IMR-90 (cell line): ENCODE measurements at regions not wholly inside any gene's neighbourhood (a gene's known extent, or its start where the extent isn't known, plus 50 kb on each side); places are given as distances from the start of the nearest gene placed in this dataset.

Source experiments
- ATAC-seq: fragments of 200-7000 bp; cut with Tn5 transposase; 2 replicates; pipeline ENCODE4 v1.9.1; 2020; ENCODE audit warnings: low read depth, mild to moderate bottlenecking, moderate library complexity
- BruUV-seq: library from RNA; stranded (reverse); fragments of 400-500 nt; replicated peaks from 2 replicates; lab custom pipeline; 2021; lab: Mats Ljungman, UMichigan
- CTCF ChIA-PET: fragments of 300-600 bp; formaldehyde crosslinking; extraction: SDS; loops from one replicate; lab custom pipeline; 2021; ENCODE audit warnings: antibody characterized with exemption; lab: Yijun Ruan, JAX
- POLR2A ChIA-PET: fragments of 300-600 bp; sonication (Branson Sonifier 250); formaldehyde crosslinking; loops from one replicate; lab custom pipeline; 2022; ENCODE audit warnings: antibody characterized with exemption; ENCODE audit not compliant: unreplicated experiment; lab: Charles Lee
- DNase-seq: peaks from one replicate; pipeline ENCODE4 v3.0.0; 2013
- H2AFZ ChIP-seq: replicated peaks from 2 replicates; pipeline ENCODE3; 2013; ENCODE audit warnings: low read length, mild to moderate bottlenecking; ENCODE audit not compliant: poor library complexity
- H2AK5ac ChIP-seq: 2 replicates; pipeline ENCODE4 v1.6.1; 2013; ENCODE audit warnings: low read depth, low read length, inconsistent platforms
- H2AK9ac ChIP-seq: replicated peaks from 2 replicates; pipeline ENCODE3; 2013; ENCODE audit warnings: mild to moderate bottlenecking, low read depth, low read length, moderate library complexity; ENCODE audit not compliant: poor library complexity
- H2BK120ac ChIP-seq: 2 replicates; pipeline ENCODE4 v1.6.1; 2013; ENCODE audit warnings: low read depth, low read length, inconsistent platforms
- H2BK15ac ChIP-seq: 3 replicates; pipeline ENCODE4 v1.6.1; 2013; ENCODE audit warnings: low read depth, low read length, inconsistent platforms
- H2BK20ac ChIP-seq: 2 replicates; pipeline ENCODE4 v1.6.1; 2013; ENCODE audit warnings: low read depth, mild to moderate bottlenecking, inconsistent platforms, low read length, moderate library complexity
- H2BK5ac ChIP-seq: 2 replicates; pipeline ENCODE4 v1.6.1; 2013; ENCODE audit warnings: mild to moderate bottlenecking, low read depth, low read length, inconsistent platforms; ENCODE audit not compliant: poor library complexity, severe bottlenecking
- H3K14ac ChIP-seq: replicated peaks from 2 replicates; pipeline ENCODE4 v1.6.1; 2013; ENCODE audit warnings: low read depth, low read length, inconsistent platforms
- H3K18ac ChIP-seq: 2 replicates; pipeline ENCODE4 v1.6.1; 2013; ENCODE audit warnings: low read depth, low read length, control low read depth
- H3K23ac ChIP-seq: 2 replicates; pipeline ENCODE4 v1.6.1; 2013; ENCODE audit warnings: low read depth, low read length, inconsistent platforms
- H3K27ac ChIP-seq: 2 replicates; pipeline ENCODE4 v1.5.1; 2013; ENCODE audit warnings: mild to moderate bottlenecking, control low read depth, low read length; ENCODE audit not compliant: insufficient read depth
- H3K27me3 ChIP-seq: 2 replicates; pipeline ENCODE4 v1.6.1; 2013; ENCODE audit warnings: low read length; ENCODE audit not compliant: control insufficient read depth, insufficient read depth
- H3K36me3 ChIP-seq: 2 replicates; pipeline ENCODE4 v1.6.1; 2013; ENCODE audit warnings: low read length, mixed read lengths; ENCODE audit not compliant: control insufficient read depth, insufficient read depth
- H3K4ac ChIP-seq: 2 replicates; pipeline ENCODE4 v1.6.1; 2013; ENCODE audit warnings: low read depth, low read length, inconsistent platforms
- H3K4me1 ChIP-seq: 2 replicates; pipeline ENCODE4 v1.6.1; 2013; ENCODE audit warnings: low read length, mixed read lengths; ENCODE audit not compliant: control insufficient read depth, insufficient read depth
- H3K4me2 ChIP-seq: 2 replicates; pipeline ENCODE4 v1.6.1; 2013; ENCODE audit warnings: low read depth, mild to moderate bottlenecking, control low read depth, low read length, moderate library complexity
- H3K4me3 ChIP-seq: 2 replicates; pipeline ENCODE4 v1.5.1; 2013; ENCODE audit warnings: low read depth, mild to moderate bottlenecking, control low read depth, low read length, moderate library complexity; ENCODE audit not compliant: insufficient read depth
- H3K56ac ChIP-seq: 2 replicates; pipeline ENCODE4 v1.6.1; 2013; ENCODE audit warnings: low read length, inconsistent platforms; ENCODE audit not compliant: insufficient read depth; ENCODE audit errors: extremely low read depth
- H3K79me1 ChIP-seq, 2 experiments: 2 replicates each; pipeline ENCODE4 v1.6.1; 2013; ENCODE audit warnings: low read length in 2 of 2, inconsistent platforms in 1 of 2, low read depth in 1 of 2
- H3K9ac ChIP-seq: 2 replicates; pipeline ENCODE4 v1.6.1; 2013; ENCODE audit warnings: low read depth, low read length, control low read depth
- H3K9me1 ChIP-seq: 2 replicates; pipeline ENCODE4 v1.6.1; 2013; ENCODE audit warnings: low read length, inconsistent platforms; ENCODE audit not compliant: insufficient read depth
- H3K9me3 ChIP-seq: 2 replicates; pipeline ENCODE4 v1.6.1; 2013; ENCODE audit warnings: low read length; ENCODE audit not compliant: control insufficient read depth, insufficient read depth
- H4K20me1 ChIP-seq: 2 replicates; pipeline ENCODE4 v1.6.1; 2013; ENCODE audit warnings: low read length, inconsistent platforms; ENCODE audit not compliant: insufficient read depth
- H4K5ac ChIP-seq: 2 replicates; pipeline ENCODE4 v1.6.1; 2013; ENCODE audit warnings: mild to moderate bottlenecking, low read depth, low read length, control low read depth
- H4K8ac ChIP-seq, 2 experiments: 2 replicates each; pipeline ENCODE4 v1.6.1; 2013; ENCODE audit warnings: low read depth in 2 of 2, low read length in 2 of 2, control low read depth in 1 of 2, inconsistent platforms in 1 of 2
- H4K91ac ChIP-seq: 2 replicates; pipeline ENCODE4 v1.6.1; 2013; ENCODE audit warnings: low read depth, low read length, inconsistent platforms; ENCODE audit not compliant: insufficient read depth
- BHLHE40 ChIP-seq: fragments of 150-350 bp; IDR thresholded peaks from 2 replicates; pipeline ENCODE4 v1.6.1; 2016; ENCODE audit warnings: mild to moderate bottlenecking, low read depth, low read length
- CEBPB ChIP-seq: IDR thresholded peaks from 2 replicates; pipeline ENCODE4 v1.6.1; 2012; ENCODE audit warnings: low read depth, low read length, improper control_type of control experiment
- CHD1 ChIP-seq: IDR thresholded peaks from 2 replicates; pipeline ENCODE4 v1.6.1; 2012; ENCODE audit warnings: low read depth, low read length, improper control_type of control experiment
- FOS ChIP-seq: fragments of 150-350 bp; IDR thresholded peaks from 2 replicates; pipeline ENCODE4 v1.6.1; 2016; ENCODE audit warnings: low read depth, low read length
- MAFK ChIP-seq: IDR thresholded peaks from 2 replicates; pipeline ENCODE4 v1.6.1; 2012; ENCODE audit warnings: low read depth, low read length, improper control_type of control experiment
- MAZ ChIP-seq: IDR thresholded peaks from 2 replicates; pipeline ENCODE4 v1.6.1; 2012; ENCODE audit warnings: low read depth, mild to moderate bottlenecking, low read length, improper control_type of control experiment, moderate library complexity, borderline replicate concordance
- RAD21 ChIP-seq: IDR thresholded peaks from 2 replicates; pipeline ENCODE4 v1.6.1; 2012; ENCODE audit warnings: low read length, improper control_type of control experiment
- RFX5 ChIP-seq: IDR thresholded peaks from 2 replicates; pipeline ENCODE4 v1.8.0; 2012; ENCODE audit warnings: low read depth, mild to moderate bottlenecking, low read length, moderate library complexity
- dilution Hi-C: fragments of 300-500 bp; cut with HindIII; formaldehyde crosslinking; loops from one replicate; pipeline ENCODE4 v1.14.3; 2018; ENCODE audit warnings: low sequenced_read_pairs; ENCODE audit not compliant: unreplicated experiment
- in situ Hi-C: fragments of 300-500 bp; cut with MboI; formaldehyde crosslinking; loops from 3 replicates; pipeline ENCODE4 v1.14.3; 2019; ENCODE audit warnings: low sequenced_read_pairs, inconsistent platforms, mixed read lengths
- intact Hi-C: fragments of 100-400 bp; cut with micrococcal nuclease; formaldehyde crosslinking; loops from 2 replicates; pipeline ENCODE4 v1.10.0; 2022
- TF ChIP-seq, protein P1 (sequence below): fragments of 150-350 bp; IDR thresholded peaks from 2 replicates; pipeline ENCODE4 v1.6.1; 2016; ENCODE audit warnings: low read depth, mild to moderate bottlenecking, low read length, moderate library complexity, borderline replicate concordance
- TF ChIP-seq, protein P2 (sequence below): fragments of 150-350 bp; IDR thresholded peaks from 2 replicates; pipeline ENCODE4 v1.6.1; 2017; ENCODE audit warnings: mild to moderate bottlenecking, antibody characterized with exemption, low read length, low read depth
- TF ChIP-seq, protein P3 (sequence below): conservative IDR thresholded peaks from 2 replicates; pipeline ENCODE4 v1.5.1; 2012; ENCODE audit warnings: mild to moderate bottlenecking, low read depth, low read length, improper control_type of control experiment

DNA sequence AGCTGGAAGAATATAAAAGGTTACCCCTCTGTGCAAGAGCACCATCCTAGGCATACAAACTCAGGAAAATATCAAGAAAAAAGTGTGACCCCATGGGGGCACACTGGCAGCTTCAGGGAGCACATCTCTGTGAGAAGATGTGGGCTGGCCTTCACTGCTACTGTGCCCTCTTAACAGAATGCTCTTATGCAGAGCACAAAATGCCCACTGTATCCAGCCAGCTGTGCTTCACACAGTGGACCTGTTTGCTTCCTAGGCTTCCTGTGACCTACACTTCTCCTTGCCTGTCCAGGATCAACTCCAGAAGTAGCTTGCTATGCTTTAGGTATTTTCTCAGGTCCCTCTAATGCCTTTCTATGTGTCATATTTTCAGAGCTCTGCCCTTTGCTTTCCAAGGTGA is 380.2 kb upstream of the MMS22L start:
- CTCF ChIA-PET, result interaction anchor here (0.9 kb wide), 1 partner anchor 14 kb away, joined by 5 read pairs; no protein-coding TSS in a partner anchor
- H2BK120ac ChIP-seq, result no peak overlapping the region
- no peak overlapping the region for H3K4me2 ChIP-seq
- TF ChIP-seq BHLHE40 (no peak), RAD21 (no peak), MAFK (no peak), RFX5 (no peak), CEBPB (no peak), CHD1 (no peak), MAZ (no peak), FOS (no peak)
- TF ChIP-seq, protein P1, sequence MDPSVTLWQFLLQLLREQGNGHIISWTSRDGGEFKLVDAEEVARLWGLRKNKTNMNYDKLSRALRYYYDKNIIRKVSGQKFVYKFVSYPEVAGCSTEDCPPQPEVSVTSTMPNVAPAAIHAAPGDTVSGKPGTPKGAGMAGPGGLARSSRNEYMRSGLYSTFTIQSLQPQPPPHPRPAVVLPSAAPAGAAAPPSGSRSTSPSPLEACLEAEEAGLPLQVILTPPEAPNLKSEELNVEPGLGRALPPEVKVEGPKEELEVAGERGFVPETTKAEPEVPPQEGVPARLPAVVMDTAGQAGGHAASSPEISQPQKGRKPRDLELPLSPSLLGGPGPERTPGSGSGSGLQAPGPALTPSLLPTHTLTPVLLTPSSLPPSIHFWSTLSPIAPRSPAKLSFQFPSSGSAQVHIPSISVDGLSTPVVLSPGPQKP, result no peak
- TF ChIP-seq, protein P2, sequence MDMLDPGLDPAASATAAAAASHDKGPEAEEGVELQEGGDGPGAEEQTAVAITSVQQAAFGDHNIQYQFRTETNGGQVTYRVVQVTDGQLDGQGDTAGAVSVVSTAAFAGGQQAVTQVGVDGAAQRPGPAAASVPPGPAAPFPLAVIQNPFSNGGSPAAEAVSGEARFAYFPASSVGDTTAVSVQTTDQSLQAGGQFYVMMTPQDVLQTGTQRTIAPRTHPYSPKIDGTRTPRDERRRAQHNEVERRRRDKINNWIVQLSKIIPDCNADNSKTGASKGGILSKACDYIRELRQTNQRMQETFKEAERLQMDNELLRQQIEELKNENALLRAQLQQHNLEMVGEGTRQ, result no peak
- TF ChIP-seq, protein P3, sequence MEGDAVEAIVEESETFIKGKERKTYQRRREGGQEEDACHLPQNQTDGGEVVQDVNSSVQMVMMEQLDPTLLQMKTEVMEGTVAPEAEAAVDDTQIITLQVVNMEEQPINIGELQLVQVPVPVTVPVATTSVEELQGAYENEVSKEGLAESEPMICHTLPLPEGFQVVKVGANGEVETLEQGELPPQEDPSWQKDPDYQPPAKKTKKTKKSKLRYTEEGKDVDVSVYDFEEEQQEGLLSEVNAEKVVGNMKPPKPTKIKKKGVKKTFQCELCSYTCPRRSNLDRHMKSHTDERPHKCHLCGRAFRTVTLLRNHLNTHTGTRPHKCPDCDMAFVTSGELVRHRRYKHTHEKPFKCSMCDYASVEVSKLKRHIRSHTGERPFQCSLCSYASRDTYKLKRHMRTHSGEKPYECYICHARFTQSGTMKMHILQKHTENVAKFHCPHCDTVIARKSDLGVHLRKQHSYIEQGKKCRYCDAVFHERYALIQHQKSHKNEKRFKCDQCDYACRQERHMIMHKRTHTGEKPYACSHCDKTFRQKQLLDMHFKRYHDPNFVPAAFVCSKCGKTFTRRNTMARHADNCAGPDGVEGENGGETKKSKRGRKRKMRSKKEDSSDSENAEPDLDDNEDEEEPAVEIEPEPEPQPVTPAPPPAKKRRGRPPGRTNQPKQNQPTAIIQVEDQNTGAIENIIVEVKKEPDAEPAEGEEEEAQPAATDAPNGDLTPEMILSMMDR, result no peak
- no peak overlapping the region for H4K5ac ChIP-seq
- H3K9ac ChIP-seq, result no peak overlapping the region
- H3K4me3 ChIP-seq, result no peak overlapping the region
- no peak overlapping the region for H2BK20ac ChIP-seq
- H3K9me3 ChIP-seq, result no peaks in the 10 kb centered on the region
- ATAC-seq, result no peak
- no peak overlapping the region for H3K56ac ChIP-seq
- H3K18ac ChIP-seq, result no peak overlapping the region
- BruUV-seq, result no TSS peak
- no peak overlapping the region for H2AK5ac ChIP-seq
- H2AFZ ChIP-seq, result no peak overlapping the region
- no peak overlapping the region for H4K91ac ChIP-seq
- DNase-seq, result no peak
- intact Hi-C loops, result no loop called here
- no peak overlapping the region for H3K14ac ChIP-seq
- H3K27me3 ChIP-seq, result no peaks in the 10 kb centered on the region
- H2BK5ac ChIP-seq, result no peak overlapping the region
- in situ Hi-C loops, result no loop called here
- no peaks in the 10 kb centered on the region for H3K36me3 ChIP-seq
- H3K4ac ChIP-seq, result no peak overlapping the region
- H3K9me1 ChIP-seq, result no peaks in the 10 kb centered on the region
- H3K4me1 ChIP-seq, result no peaks in the 10 kb centered on the region
- H2AK9ac ChIP-seq, result no peak overlapping the region
- dilution Hi-C loops, result no loop called here
- no peak overlapping the region for H4K8ac ChIP-seq
- H2BK15ac ChIP-seq, result no peak overlapping the region
- POLR2A ChIA-PET, result no interaction called here
- no peak overlapping the region for H3K27ac ChIP-seq
- H4K20me1 ChIP-seq, result no peaks in the 10 kb centered on the region
- H3K79me1 ChIP-seq, result no peaks in the 10 kb centered on the region
- no peak overlapping the region for H3K23ac ChIP-seq
